HG02852 (cell line): ENCODE measurements at regions not wholly inside any gene's neighbourhood (a gene's known extent, or its start where the extent isn't known, plus 50 kb on each side); places are given as distances from the start of the nearest gene placed in this dataset.

Source experiments
- ATAC-seq: cut with Tn5 transposase; IDR thresholded peaks from one replicate; pipeline ENCODE4 v1.9.1; 2021; ENCODE audit warnings: mild to moderate bottlenecking, moderate library complexity; ENCODE audit not compliant: unreplicated experiment

DNA sequence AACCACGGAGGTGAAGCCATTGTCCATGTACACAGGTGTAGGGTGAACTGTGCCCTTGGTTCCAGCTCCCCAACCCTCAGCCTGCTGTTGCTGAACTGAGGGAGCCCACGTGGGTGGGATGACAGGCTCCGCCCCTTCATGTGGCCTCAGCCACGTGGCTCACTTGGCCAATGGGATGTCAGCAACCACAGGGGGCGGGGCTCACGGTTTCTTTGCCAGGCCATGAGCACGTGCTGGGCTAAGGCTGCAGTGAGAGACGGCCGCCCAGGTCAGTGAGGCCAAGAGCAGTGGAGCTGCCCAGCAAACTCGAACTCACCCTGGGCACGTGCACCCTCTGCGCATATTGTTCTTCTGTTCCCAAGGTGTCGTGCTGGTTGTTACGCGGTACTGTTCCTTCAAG, 282.6 kb downstream of the IRF8 start:
- ATAC-seq, result no peak

DNA sequence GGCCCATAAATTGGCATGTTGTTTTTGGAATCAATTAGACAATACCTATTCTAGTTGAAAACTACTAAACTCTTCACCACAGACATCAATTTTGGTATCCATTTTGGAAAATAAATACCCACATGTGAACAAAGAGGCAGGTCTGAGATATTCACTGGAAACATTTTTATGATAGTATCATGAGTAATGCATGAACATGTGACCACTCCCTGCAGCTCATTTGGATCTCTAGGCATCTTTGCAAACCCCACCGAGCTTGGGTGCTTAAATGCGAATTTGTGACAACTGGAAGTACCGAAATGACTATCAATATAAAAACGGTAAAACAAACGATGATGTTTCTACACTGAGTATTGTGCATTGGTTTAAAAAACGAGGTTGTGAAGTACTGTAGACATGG, 285.2 kb downstream of the IRF8 start:
- ATAC-seq, result no peak

DNA sequence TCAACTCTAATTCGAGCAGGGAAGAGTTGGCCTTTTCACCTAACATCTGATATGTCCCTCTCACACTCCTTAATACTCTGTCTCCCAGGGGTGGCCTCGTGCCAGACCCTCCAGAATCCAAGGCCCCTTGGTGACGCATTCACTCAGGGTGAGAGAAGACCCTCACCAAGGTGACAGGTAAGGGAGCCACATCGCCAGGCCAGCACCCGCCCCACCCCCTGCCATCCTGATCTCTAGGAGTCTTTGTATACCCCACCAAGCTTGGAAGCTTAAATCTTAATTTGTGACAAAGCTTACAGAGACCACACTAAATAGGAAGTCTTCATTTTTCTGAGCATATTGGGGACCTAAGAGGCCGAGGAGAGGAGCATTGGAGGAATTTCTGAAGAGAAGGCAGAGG, 286.1 kb downstream of the IRF8 start:
- ATAC-seq, result no peak

DNA sequence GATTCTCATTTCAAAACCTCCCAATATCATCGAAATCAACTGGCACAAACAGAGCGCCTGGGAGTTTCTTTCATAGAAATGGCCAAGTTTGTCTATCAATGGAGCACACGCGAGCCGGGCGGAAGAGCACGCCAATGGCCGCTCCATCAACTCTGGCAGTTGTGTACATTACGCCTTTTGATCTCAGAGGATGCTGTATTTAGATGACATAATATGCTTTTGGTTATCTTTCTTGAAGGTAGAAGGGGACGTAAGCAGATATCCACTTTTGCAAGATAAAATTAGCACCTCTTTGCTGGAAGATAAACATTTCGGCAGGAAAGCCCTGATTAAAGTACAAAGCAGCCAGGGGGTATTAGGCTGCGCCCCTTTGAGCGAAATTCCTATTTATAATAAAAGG, 287.4 kb downstream of the IRF8 start:
- ATAC-seq, result no peak

DNA sequence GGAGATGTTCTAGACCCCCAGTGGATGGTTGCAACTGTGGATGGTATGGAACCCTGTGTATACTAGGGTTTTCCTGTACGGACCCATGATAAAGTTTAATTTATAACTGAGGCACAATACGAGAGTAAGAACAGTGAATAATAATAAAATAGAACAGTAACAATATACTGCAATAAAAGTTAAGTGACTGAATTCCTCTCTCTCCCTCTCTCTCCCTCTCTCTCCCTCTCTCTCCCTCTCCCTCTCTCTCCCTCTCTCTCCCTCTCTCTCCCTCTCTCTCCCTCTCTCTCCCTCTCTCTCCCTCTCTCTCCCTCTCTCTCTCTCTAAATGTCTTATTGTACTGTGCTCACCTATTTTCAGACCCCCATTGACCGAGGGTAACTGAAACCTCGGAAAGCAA, 291.0 kb downstream of the IRF8 start:
- no peak for ATAC-seq

DNA sequence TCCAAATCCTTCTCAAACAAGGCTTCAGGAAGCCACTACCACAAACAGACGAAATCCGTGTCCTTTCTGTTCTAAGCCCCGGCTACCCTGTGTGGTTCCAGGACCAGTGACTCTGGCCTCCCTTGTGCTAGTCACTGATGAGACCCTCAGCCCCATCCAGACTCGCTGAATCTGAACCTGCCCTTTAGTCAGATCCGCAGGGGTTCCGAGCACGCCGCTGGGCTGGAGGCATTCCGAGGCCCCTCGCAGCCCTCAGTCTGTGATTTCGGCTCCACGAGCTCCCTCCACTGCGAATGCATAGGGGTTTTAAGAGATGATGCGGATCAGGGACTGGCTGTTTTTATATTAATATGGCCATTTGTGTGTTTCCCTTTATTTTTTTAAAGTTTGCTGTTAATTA, 292.7 kb downstream of the IRF8 start:
- ATAC-seq, result no peak

DNA sequence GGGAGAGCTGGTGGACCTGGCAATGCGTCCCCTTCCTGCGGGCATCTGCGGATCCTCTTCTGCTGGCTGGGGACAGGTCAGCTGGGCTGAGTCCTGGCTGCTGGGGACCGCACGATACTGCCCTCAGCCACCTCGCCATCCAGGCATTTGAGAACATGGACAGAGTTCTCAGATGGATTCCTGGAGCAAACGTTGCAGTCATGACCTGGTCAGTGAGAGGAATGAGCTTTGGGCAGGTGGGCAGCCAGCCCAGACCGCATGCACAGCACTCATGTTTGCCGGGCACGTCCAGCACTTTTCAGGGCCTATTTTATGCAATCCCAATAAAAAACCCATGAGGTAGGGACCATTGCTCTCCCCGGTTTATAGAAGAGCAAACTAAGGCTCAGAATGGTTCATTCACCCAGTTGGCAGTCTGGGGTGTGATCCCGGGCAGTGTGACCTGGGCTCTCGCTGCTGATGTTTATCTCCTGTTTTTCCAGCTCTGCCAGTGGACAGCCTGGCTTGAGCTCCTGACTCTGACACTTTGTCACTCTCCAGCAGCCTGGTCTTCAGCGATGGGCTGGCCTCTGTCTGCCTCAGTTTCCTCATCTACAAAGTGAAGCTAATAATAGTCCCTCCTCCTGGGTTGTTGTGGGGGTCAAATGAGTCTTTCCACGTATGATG, 294.7 kb downstream of the IRF8 start:
- no peak for ATAC-seq

DNA sequence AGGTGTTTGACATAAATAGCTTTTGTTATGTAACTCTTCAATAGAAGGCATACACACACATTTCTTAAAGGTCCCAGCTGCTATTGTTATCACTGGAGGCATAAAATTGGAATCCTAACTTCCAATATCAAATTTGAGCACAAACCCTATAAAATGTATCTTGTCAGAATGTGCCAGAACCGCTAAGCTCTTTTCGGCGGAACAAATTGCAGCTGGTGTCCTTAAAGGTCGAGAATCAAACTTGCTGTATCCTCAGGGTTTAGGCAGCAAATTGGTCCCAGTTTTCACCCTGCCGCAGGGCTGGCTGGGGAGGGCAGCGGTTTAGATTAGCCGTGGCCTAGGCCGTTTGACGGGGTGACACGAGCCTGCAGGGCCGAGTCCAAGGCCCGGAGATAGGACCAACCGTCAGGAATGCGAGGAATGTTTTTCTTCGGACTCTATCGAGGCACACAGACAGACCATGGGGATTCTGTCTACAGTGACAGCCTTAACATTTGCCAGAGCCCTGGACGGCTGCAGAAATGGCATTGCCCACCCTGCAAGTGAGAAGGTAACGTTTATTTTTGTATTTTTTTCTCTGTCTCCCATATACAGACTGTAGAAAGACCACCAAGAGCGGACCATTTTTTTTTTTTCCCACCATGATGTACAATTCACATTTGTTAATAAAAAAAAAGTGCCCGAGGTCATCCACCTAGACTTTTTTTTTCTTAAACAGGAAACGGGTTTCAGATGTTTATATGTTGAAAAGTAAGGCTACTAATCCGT, 297.1 kb downstream of the IRF8 start:
- no peak for ATAC-seq

DNA sequence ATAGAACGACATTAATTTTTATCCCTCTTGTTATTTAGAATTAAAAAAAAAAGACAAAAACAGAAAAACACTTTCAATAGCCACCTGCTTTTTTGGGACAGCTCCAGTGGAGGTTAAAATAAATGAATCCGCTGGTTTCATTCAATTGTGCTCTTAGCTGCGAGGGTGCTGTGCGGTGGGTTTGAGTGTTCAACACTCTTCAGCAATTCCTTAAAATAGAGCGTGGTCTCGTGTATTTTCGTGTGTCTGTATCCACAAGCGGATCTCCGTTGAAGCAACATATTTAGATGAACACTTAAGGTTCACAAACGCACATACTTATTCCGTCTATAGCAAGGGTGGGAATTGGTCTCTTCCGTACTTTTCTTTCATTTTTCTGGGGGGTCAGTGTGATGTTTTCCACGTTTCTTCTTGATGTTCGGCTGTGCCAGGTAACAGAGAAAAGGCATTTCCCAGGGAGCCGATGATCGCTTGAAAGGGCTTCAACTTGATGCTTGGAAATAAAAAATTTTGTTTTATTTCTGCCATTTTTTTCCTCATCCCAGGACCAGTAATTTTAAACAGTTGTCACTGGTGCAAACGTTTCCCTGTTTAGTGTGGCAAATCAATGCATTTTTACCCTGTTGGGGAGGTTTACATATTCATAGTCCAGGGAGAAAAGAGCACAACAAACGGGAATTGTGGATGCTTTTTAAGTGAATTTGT, 297.9 kb downstream of the IRF8 start:
- ATAC-seq, result no peak

DNA sequence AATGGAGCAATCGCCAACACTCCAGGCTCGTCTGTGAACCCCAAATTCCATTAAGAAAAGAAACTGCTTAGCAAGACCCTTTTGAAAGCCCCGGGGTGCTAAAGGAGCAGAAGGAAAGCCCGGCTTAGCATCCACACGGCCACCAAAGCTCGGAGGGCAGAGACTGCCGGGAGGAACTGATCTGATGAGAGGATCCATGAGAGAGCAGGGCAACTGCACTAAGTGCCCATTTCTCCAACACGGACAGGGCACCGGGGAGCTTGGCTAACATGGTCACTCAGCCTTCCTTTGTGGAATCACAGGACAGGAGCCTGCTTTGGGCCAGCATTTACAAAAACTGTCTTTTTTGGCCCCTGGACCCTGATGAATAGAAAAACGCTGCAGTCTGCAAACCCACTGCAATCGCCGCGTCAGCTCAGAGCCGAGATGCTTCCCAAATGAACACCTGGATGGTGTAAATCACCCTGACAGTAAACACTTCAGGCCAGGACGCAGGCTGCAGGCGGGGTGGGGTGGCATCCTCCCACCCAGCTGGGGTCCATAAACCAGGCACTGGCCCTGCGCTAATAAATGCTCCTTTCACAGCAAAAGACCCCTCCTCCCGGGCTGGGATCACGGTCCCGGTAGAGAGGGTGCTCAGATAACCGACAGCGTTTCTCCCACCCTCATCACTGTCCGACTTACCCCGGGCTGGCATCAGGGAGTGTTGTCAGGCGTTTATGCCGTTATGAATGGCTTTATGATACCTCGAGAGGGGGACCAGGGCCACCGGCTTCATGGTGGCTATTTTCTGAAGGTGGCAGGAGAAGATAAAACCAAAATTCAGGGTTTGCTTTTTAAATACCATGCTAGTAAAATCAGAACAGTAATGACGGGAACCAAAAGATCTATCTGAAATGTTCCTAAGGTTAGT, 299.5 kb downstream of the IRF8 start:
- no peak for ATAC-seq

DNA sequence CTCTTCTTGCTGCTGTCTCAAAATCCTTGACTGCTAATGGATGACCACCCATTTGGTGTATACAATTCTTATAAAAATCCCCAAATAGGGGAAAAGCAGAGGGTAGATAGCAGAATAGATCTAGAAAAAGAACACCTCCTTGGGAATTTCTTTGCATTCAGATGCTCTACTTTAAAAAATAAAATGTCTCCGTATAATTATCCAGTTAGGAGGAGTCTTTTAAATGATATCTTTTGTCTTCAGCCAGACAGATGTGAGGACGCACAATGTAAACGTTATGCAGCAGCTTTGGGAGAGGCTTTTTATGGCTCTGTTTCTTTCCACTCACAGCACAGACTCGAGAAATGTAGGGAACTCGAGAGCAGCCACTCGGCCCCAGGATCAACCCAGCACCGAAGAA, 300.2 kb downstream of the IRF8 start:
- ATAC-seq, result no peak

DNA sequence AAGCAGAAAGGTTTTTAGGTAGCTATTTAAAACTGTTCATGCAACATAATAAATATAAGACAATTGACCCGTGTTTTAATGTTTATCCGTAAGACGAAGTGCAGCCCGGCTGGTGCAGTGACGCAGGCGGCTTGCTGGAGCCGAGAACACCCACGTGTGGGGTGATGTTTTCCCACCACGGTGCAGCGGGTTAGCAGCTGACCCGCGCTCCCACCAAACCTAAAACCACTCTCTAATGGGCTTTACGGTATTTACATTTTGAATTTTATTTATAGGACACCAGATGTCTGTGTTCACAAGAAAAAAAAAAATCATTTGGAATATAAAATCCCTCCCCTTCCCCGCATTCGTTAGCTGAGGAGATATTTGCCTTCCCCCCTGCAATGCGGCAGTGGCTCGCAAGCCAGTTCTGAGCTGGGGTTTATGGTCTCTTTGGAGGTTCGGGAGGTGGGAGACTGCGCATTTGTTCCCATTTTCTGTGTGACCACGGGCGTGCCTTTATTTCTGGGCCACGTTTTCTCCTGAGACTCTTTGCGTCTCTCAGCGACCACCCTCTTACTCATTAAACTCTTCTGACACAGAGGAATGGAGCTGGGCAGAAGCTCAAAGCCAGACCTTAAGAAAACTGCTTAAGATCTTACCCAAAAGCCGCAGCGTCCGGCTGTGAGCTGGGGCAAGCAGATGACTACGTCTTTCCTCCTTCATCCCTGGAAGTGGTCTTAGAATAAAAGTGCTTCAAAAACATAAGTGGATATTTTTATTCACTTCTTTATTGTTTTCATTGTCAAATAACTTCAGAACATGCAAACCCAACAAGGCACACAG, 301.1 kb downstream of the IRF8 start:
- no peak for ATAC-seq

DNA sequence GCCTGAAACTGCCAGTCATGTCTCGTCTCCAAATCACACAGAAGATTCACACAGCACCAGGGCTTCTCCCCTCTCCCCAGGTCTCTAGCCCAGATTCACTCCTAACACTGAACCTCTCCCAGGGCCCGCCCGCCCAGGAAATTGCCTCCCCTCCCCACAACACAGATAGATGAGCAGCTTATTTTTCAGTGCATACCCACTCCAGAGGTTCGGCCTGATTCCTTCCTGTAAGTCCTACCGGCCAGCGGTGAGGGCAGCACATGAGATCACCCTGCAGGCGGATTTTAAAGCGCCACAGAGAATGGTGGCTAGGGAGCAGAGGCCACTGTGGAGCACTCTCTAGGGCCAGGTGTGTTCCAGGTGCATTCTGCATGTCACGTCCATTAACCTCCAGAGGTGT, 301.8 kb downstream of the IRF8 start:
- ATAC-seq, result no peak

DNA sequence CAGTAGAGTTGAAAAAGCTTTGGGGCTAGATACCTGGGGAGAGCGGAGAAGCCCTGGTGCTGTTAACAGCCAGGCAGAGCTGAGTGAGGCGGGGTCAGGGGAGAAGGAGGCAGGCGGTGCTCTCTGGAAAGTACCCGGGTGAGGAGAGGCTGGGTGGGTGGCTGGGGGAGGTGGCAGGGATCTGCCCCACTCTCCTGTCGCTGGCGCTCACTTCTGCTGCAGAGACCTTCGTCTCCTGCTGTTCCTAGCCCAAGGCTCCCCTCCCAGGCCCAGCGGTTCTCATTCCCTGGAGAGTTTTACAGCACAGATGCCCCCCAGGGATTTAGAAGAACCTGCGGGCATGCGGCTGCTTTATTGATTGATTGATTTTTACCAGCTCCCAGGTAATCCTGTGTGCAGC, 302.8 kb downstream of the IRF8 start:
- no peak for ATAC-seq

DNA sequence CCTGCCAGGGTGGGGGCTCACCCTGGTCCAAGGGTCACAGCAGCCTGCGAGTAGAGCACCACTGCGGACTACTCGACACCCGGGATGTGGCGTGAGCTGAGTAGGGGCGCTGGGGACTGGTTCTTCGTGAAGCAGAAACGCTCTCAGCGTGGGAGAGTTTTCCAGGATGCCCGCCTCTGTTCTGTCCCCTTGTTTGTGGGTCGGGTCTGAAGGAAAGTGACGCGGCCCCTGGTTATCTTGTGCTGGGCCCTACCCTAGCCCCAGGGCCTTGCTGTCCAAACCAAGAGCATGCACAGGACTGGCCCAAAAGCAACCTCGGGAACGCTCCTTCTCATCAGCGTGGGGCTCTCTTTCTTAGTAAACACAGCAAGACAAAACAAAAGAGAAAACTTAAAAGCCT, 303.3 kb downstream of the IRF8 start:
- ATAC-seq, result no peak

DNA sequence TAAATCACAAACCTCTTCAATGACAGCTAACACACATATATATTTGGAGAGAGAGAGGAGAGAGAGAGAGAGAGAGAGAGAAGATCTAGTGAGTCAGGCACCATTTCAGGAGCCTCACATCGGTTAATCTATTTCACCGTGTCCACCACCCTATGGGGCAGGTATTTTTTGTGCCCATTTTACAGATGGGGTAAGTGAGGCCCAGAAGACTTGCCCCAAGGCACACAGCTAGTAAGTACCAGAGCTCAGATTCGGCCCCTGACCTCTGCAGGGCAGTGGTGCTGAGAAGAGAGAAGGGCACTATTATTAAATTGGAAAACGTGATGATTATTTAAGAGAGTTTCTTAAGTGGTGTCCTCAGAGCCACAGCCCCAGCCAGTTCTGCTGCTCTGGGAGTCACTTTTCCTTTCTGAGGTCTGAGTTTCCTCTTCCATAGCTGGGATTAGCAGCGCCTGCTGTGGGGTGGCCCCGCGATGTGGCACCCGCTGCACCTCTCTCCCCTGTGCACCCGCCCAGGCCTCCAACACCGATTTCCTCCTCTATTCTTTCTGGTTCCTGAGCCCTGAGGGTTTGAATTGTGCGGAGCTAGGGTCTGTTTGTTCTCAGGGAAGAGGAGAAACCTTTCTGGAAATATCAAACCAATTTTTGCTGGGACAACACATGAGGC, 303.9 kb downstream of the IRF8 start:
- no peak for ATAC-seq

DNA sequence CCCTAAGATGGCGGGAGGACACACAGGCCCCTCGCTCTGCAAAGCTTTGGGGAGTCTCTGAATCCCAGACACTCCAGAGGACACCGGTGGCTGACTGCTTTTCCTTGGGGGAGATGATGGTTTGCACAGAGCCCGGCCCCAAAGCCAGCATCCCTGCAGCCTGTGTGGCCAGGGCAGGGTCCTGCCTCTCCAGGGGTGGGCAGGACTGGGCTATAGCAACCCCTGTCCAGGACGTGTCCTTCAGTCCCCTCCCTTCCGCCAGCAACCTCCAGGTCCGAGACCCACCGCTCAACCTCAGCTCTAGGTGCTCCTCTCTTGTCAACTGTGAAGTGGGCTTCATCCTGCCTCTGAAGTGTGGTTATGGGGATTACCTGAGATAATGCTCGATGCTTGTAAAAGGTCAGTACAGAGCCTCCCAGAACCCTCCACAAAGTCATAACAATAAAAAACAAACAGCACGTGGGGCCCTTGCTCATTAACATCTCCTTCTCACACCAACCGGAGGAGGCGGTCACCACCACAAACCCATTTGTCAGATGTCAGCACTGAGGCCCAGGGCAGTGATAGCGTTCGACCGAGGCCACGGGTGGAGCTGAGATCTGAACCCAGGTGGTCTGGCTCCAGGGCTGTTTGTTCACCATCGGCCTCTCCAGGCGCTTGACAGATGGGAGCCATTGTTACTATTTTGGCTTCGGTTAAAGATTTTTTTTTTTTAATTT, 304.8 kb downstream of the IRF8 start:
- no peak for ATAC-seq

DNA sequence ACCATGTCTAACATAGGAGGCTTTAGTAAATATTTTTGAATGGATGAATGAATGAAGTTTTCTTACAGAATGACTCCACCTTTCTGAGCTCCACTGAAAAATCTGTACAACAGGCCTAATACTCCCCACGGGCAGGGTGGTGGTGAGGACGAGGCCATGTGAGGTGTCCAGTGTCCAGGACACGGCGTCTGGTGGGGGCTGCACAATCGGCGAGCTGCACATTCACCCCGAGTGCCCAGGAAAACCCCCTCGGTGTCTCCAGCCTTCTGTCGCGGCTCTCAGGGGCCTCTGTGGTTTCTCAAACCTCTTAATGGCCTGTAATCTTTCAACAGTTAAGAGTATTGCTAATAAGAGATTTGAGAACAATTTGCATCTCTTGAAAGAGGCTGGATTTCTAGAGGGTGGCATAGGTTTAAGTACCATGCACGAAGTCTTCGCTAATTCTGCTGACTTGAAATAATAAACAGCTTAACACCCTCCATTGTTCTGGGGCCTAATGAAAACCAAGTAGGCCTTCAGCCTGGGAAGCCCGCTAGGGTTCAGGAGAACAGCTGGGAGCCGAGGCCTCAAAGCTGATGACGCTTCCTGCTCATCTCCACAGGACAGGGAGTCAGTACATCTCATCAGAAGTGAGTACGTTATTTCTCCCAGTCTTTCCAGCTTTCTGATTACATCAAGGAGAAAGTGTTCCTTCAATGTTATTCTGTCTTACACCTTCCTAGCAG, 304.6 kb upstream of the FOXF1 start:
- ATAC-seq, result no peak
